ENCODE measurements at regions not wholly inside any gene's neighbourhood (a gene's known extent, or its start where the extent isn't known, plus 50 kb on each side); places are given as distances from the start of the nearest gene placed in this dataset.
"Not testable (repeated sequence)": the region's sequence is repeated elsewhere in the genome, so short reads cannot be mapped to it uniquely, and the experiment has no call there.

- Histone ChIP-seq H3K4me1 (ENCODE audit: insufficient read depth, poor library complexity, severe bottlenecking) (no peaks in the 10 kb centered on the region), H3K36me3 (ENCODE audit: low read depth) (no peaks in the 10 kb centered on the region), H3K4me3 (ENCODE audit: severe bottlenecking) (no peak overlapping the region), H3K27ac (ENCODE audit: poor library complexity, severe bottlenecking) (no peak overlapping the region), H3K9me3 (ENCODE audit: severe bottlenecking) (no peaks in the 10 kb centered on the region), H3K27me3 (ENCODE audit: insufficient read depth, poor library complexity, severe bottlenecking) (no peaks in the 10 kb centered on the region)
- TF ChIP-seq CTCF (IDR thresholded peaks at IDR 0.05; ENCODE audit: poor library complexity, severe bottlenecking): peak; percentile 82
- DNase-seq (ENCODE audit: low spot score) (no peak), ATAC-seq (ENCODE audit: low read depth) (peak; percentile 98)
Observed at GRCh38 chr17:20944014-20944865, 98.6 kb downstream of the USP22 start.

GRCh38 chr17:20947708-20948107 is 95.1 kb downstream of the USP22 start:
- H3K9me3 ChIP-seq (ENCODE audit: severe bottlenecking); H3K27ac ChIP-seq (ENCODE audit: poor library complexity, severe bottlenecking); H3K27me3 ChIP-seq (ENCODE audit: insufficient read depth, poor library complexity, severe bottlenecking); H3K36me3 ChIP-seq (ENCODE audit: low read depth); H3K4me1 ChIP-seq (ENCODE audit: insufficient read depth, poor library complexity, severe bottlenecking); DNase-seq (ENCODE audit: low spot score); ATAC-seq (ENCODE audit: low read depth); H3K4me3 ChIP-seq (ENCODE audit: severe bottlenecking): not testable (repeated sequence)

GRCh38 chr17:20948984-20949777 is 93.6 kb downstream of the USP22 start:
- H3K4me3 ChIP-seq (ENCODE audit: severe bottlenecking): no peak overlapping the region
- TF ChIP-seq CTCF (IDR thresholded peaks at IDR 0.05; ENCODE audit: poor library complexity, severe bottlenecking): no peak
- ATAC-seq (ENCODE audit: low read depth) (no peak), DNase-seq (ENCODE audit: low spot score) (no peak)
- no peaks in the 10 kb centered on the region for H3K4me1 ChIP-seq (ENCODE audit: insufficient read depth, poor library complexity, severe bottlenecking)
- H3K27ac ChIP-seq (ENCODE audit: poor library complexity, severe bottlenecking): no peak overlapping the region
- no peaks in the 10 kb centered on the region for H3K36me3 ChIP-seq (ENCODE audit: low read depth)
- H3K9me3 ChIP-seq (ENCODE audit: severe bottlenecking): no peaks in the 10 kb centered on the region
- H3K27me3 ChIP-seq (ENCODE audit: insufficient read depth, poor library complexity, severe bottlenecking): no peaks in the 10 kb centered on the region
